ENCODE measurements at regions not wholly inside any gene's neighbourhood (a gene's known extent, or its start where the extent isn't known, plus 50 kb on each side); places are given as distances from the start of the nearest gene placed in this dataset.
"Not testable (repeated sequence)": the region's sequence is repeated elsewhere in the genome, so short reads cannot be mapped to it uniquely, and the experiment has no call there.

GRCh38 chr2:175450029-175450760, 268.7 kb upstream of the ATP5MC3 start:
- DNase-seq, result no peak

GRCh38 chr2:175449616-175450015, 268.1 kb upstream of the ATP5MC3 start:
- no peak for DNase-seq

DNA sequence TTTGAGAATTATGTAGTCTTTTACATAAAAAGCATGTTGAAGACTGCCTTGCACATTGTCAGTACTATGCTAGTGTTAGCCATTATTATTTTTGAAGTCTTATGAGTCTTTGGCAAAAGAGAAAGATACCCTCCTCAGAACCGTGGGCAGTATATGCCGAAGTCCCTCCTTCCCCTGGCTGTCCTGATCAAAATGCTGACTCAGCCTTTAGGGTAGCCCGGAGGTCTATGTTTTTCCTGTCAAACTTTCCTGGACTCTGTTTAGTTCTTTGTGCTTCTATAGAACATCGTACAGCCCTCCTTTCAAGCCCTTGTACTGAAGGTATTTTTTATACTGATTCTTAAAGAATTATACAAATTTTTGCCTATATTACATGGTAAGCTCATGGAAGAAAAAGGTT, 264.7 kb upstream of the ATP5MC3 start:
- DNase-seq, result no peak

- DNase-seq, result no peak
Observed at GRCh38 chr2:175445281-175445680, 263.8 kb upstream of the ATP5MC3 start.

GRCh38 chr2:175442441-175442840, 260.9 kb upstream of the ATP5MC3 start:
- no peak for DNase-seq

GRCh38 chr2:175441181-175441761, 259.8 kb upstream of the ATP5MC3 start:
- DNase-seq, result no peak

- no peak for DNase-seq
Observed at GRCh38 chr2:175439416-175439815, 257.9 kb upstream of the ATP5MC3 start.

DNA sequence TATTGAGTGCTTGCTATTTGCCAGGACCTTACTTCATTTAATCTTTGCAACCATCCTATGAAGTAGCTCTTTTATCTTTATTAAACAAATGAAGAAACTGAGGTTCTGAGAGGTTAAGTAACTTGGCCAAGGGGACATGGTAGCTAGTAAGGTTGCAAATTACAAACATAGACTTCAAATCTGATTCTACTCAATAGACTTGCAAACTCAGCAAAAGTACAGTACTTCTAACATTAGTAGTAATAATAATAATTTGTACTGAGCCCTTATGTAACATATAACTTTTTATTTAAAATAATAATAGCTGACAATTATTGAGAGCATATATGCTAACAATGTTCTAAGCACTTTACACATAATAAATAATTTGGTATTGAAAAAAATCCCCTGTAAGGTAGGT, 255.7 kb upstream of the ATP5MC3 start:
- DNase-seq, result no peak

DNA sequence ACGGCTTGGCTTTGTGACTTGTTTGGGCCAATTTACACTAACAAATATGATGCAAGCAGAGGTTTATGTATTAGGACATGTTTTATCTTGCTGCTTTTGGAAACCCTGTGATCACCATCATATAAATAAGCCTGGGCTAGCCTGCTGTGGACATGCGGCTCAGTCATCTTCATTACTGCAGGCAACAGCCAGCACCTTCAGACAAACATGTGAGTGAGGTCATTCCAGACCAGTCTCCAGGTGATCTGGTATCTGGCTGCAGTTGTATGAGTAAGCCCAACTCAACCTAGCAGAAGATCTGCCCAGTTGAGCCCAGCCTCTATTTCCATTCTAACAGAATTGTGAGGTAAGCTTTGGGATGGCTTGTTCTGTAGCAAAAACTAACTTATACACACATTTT, 254.6 kb upstream of the ATP5MC3 start:
- no peak for DNase-seq

- no peak for DNase-seq
Observed at GRCh38 chr2:175435012-175435411, 253.5 kb upstream of the ATP5MC3 start.

DNA sequence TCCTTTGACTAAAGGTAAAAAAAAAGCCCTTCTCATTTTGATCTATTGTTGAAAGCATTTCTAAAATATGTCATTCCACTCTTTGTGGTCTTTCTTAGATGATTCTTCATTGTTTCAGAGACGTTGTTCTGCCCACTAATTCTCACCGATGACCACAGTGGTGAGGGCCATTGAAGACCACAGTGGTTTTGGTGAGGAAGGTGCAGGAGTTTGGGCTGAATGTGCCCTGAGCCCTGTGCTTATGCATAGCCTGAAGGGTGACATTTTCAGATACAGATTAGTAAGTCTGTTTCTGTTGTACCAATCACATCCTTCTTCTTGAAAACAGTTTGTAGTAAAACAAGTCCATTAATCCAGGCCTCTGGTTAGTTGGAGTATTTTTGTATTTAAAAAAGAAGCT, 251.3 kb upstream of the ATP5MC3 start:
- no peak for DNase-seq

GRCh38 chr2:175432021-175432420, 250.5 kb upstream of the ATP5MC3 start:
- peak; percentile 50 for DNase-seq

GRCh38 chr2:175431101-175431946, 249.8 kb upstream of the ATP5MC3 start:
- DNase-seq, result no peak

DNA sequence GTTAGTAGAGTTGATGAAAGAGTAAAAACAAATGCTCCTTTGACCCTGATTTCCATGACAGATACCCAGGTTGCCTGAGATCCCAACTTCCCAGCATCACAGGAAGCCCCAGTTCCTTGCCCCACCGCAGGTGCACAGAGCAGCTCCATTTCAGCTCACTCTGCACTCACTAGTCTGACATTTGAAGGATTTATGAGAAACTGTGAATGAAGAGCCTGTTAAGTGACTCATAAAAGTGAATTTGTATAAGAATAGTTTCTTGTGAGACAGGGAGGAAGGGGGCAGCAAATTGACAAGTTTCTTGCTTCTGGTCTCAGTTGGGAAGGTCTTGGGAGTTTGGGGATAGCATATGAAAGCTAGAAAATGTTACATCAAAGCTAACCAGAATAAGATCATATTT, 248.7 kb upstream of the ATP5MC3 start:
- no peak for DNase-seq

GRCh38 chr2:175418224-175418835, 236.8 kb upstream of the ATP5MC3 start:
- DNase-seq, result no peak

DNA sequence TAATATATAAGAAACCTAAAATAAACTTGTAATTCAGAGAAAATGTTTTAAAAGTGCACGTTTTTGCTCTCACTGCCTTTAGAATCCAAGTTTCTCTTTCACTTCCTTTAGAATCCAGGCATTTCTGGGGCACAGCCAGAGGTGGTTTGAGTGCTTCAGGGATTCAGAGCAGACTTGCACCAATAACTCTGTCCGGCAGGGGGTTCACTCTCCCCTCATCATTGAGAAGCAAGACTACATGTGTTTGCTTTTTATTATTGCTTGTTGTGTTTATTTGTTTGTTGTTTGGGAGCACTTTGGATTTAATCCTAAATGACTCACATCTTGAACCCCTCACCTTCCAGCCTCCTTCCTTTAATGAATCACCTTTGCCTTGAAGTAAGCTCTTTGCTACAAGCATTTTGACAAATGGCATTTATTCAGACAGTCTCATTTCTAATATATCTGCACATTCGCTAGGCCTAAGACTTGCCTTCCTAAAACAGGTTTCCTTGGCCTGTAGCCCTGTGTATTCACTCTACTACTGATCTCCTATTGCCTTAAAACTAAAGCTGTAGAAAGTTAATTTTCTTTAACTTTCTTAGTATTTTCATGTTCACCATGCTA, 233.5 kb upstream of the ATP5MC3 start:
- DNase-seq, result peak; percentile 67

DNA sequence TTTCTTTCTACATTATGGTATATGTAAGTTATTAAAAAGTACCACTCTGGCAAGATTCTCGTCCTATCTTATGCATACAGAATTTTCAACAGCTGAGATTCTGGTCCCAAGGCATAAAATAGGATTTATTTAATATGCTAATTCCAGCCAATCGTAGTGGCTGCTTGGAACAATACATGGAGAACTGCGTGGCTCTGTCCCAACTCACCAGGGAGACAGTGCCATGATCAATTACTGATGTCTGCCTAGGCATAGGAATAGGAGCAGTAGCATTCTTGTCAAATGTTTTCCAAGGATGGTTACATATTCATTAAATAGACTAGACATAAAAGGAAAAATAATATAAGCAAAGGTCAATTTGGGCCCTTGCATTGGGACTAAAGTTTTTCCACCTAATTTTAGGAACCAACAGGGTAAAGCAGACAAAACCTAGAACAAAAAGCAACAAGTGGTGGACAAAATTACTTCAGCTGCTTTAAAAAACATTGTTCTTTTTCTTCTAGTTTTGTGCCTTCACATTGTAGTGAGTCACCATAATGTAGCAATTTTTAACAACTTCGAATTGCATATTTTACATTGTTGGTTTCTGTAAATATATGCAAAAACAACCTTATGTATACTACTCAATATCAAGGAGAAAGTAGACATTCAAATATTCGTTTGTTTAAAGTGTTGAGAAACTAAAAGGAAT, 232.8 kb upstream of the ATP5MC3 start:
- no peak for DNase-seq

DNA sequence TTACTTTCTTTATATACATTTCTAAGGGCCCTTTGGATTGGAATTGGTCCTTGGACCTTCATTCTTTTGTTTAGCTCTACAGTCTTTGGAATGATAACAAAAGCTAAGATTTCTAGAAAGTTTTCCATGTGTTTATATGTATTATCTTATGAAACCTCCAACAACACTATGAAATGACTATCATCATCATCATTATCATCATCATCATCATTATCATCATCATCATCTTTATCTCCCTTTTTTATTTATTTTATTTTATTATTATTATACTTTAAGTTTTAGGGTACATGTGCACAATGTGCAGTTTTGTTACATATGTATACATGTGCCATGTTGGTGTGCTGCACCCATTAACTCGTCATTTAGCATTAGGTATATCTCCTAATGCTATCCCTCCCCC, 229.4 kb upstream of the ATP5MC3 start:
- not testable (repeated sequence) for DNase-seq

DNA sequence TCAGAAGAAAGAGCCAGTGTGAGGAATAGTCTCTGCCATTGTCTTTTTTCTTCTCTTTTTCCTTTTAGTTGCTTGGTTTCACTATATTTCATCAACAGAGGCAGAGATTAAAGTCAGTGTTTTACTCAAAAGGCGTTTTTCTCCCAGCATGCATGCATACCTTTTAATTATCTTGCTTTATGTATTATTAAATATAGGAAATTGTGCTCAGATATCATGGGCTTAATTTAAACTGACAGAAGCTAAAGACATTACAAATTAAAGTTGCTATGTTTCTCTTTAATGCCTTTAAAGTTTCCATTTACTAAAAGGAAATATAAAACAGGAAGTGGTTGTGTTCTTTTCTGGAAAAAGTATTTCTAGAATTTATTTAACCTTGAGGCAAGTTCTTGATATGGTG, 223.3 kb upstream of the ATP5MC3 start:
- no peak for DNase-seq

- no peak for DNase-seq
Observed at GRCh38 chr2:175403599-175404221, 222.2 kb upstream of the ATP5MC3 start.

DNA sequence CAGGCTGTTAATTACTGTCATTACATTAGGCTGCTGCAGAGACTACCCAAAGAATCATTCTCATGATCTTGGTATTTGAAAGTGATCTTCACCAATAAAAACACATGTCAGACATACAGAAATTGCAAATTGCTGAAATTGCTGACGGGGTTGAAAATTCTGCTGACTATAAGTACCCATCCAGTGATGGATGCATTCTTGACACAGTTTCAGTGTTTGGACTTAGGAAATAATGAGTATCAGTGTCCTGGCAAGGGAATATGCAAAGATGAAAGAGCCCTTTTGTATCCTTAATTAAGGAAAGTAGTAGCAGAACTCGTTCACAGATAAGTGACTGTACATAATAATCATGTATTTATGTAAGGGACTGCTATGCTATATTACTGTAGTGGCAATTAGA, 221.1 kb upstream of the ATP5MC3 start:
- DNase-seq, result no peak

- DNase-seq, result no peak
Observed at GRCh38 chr2:175401956-175402469, 220.5 kb upstream of the ATP5MC3 start.
